HPDE6-E6E7 (cell line): ENCODE measurements at regions not wholly inside any gene's neighbourhood (a gene's known extent, or its start where the extent isn't known, plus 50 kb on each side); places are given as distances from the start of the nearest gene placed in this dataset.

ENCODE experiments used
- DNase-seq: peaks from one replicate; pipeline ENCODE4 v3.0.0; 2011; ENCODE audit warnings: missing footprints; ENCODE audit errors: extremely low spot score

- DNase-seq: no peak
Measured at GRCh38 chr13:95497381-95497807, 55.1 kb upstream of the CLDN10 start.

GRCh38 chr13:95498886-95499285 lies 53.6 kb upstream of the CLDN10 start:
- DNase-seq: no peak

GRCh38 chr13:95499811-95500712 lies 52.5 kb upstream of the CLDN10 start:
- no peak for DNase-seq

- DNase-seq: no peak
Measured at GRCh38 chr13:95502216-95502615, 50.3 kb upstream of the CLDN10 start.
